Testis (tissue), 2 donors: ENCODE measurements at regions not wholly inside any gene's neighbourhood (a gene's known extent, or its start where the extent isn't known, plus 50 kb on each side); places are given as distances from the start of the nearest gene placed in this dataset.

Source experiments
- DNase-seq: peaks from one replicate; pipeline ENCODE4 v3.0.0-alpha.2; 2019
- H3K27ac ChIP-seq, 2 donors: fragments of 200-600 bp; sonication (generic); one replicate each; pipeline ENCODE4 v1.5.1; 2019
- H3K27me3 ChIP-seq: fragments of 200-600 bp; sonication (generic); one replicate; pipeline ENCODE4 v1.5.1; 2019
- H3K36me3 ChIP-seq: fragments of 200-600 bp; sonication (generic); one replicate; pipeline ENCODE4 v1.5.1; 2017; ENCODE audit warnings: low read depth; ENCODE audit errors: missing control alignments
- H3K4me1 ChIP-seq: fragments of 200-600 bp; sonication (generic); one replicate; pipeline ENCODE4 v1.5.1; 2019
- H3K4me3 ChIP-seq, 2 donors: fragments of 200-600 bp; sonication (generic); one replicate each; pipeline ENCODE4 v1.5.1; 2017 to 2019
- H3K9me3 ChIP-seq: fragments of 200-600 bp; sonication (generic); one replicate; pipeline ENCODE4 v1.5.1; 2017
- POLR2A ChIP-seq: fragments of 450-650 bp; IDR thresholded peaks from one replicate; pipeline ENCODE4 v1.6.1; 2017; ENCODE audit warnings: antibody characterized with exemption, mild to moderate bottlenecking, moderate library complexity
- WGBS, 2 donors: methylation state at CpG; one replicate each; pipeline ENCODE4 v1.1.5; 2018; 5-methylcytosine and 5-hydroxymethylcytosine counted together
- intact Hi-C: fragments of 100-400 bp; cut with DNase I; formaldehyde crosslinking; loops from one replicate; pipeline ENCODE4 v1.15.1; 2023; ENCODE audit warnings: low total_unique reads
- TF ChIP-seq, protein P1 (sequence below), 3 experiments: fragments of 450-650 bp in 2 of 3; fragments of 200-600 bp in 1 of 3; sonication (generic) in 1 of 3; IDR thresholded peaks; one replicate each; pipeline ENCODE4 v1.5.1; 2016 to 2019; ENCODE audit warnings: antibody characterized with exemption in 3 of 3, mild to moderate bottlenecking in 2 of 3, moderate library complexity in 1 of 3

DNA sequence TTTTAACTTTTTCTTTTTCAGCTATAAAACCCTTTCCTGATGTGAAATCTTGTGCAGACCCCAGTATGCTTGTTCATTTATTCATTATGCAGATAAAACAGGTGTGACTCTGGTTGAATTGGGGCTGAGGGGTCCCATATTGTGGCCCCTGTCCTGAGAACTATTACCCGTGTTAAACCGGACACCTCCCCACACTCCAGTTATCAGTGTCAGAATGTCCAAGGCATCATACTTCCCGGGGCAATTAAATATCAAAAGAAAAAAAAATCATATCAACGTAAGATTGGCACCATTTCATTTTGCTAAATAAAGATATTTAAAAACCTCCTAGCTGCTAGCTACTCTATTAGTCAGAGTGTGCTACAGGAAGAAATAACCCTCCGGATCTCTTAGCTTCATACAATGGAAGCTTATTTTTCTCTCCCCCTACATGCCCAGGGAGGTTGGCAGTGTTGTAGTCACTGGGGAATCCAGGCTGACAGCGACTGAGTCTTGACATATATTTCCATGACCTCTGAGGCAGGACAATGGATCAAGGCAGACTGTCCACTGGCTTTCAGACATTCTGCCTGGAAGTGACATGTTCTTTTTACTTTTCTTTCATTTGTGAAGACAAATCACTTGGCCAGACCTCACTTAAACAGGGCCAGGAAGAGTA, 170.0 kb downstream of the SEC61B start:
- no peak for DNase-seq
- Histone ChIP-seq H3K4me1 (no peaks in the 10 kb centered on the region), H3K27me3 (no peaks in the 10 kb centered on the region), H3K36me3 (no peaks in the 10 kb centered on the region), H3K27ac (no peak overlapping the region), H3K9me3 (no peaks in the 10 kb centered on the region), H3K4me3 (no peak overlapping the region)
- intact Hi-C loops = no loop called here
- 67 to 72% methylated on average over 6 of the region's 6 CpGs for WGBS, 2 donors
- TF ChIP-seq, protein P1, sequence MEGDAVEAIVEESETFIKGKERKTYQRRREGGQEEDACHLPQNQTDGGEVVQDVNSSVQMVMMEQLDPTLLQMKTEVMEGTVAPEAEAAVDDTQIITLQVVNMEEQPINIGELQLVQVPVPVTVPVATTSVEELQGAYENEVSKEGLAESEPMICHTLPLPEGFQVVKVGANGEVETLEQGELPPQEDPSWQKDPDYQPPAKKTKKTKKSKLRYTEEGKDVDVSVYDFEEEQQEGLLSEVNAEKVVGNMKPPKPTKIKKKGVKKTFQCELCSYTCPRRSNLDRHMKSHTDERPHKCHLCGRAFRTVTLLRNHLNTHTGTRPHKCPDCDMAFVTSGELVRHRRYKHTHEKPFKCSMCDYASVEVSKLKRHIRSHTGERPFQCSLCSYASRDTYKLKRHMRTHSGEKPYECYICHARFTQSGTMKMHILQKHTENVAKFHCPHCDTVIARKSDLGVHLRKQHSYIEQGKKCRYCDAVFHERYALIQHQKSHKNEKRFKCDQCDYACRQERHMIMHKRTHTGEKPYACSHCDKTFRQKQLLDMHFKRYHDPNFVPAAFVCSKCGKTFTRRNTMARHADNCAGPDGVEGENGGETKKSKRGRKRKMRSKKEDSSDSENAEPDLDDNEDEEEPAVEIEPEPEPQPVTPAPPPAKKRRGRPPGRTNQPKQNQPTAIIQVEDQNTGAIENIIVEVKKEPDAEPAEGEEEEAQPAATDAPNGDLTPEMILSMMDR (IDR thresholded peaks at IDR 0.05) = no peak
- TF ChIP-seq POLR2A = no peak

GRCh38 chr9:99392986-99393385, 170.9 kb downstream of the SEC61B start:
- intact Hi-C loops = no loop called here
- WGBS, 2 donors = 81 to 84% methylated on average over 9 of the region's 9 CpGs
- Histone ChIP-seq H3K27ac (no peak overlapping the region), H3K4me1 (no peaks in the 10 kb centered on the region), H3K4me3 (no peak overlapping the region), H3K9me3 (no peaks in the 10 kb centered on the region), H3K36me3 (no peaks in the 10 kb centered on the region), H3K27me3 (no peaks in the 10 kb centered on the region)
- TF ChIP-seq, protein P1 (IDR thresholded peaks at IDR 0.05) = no peak
- no peak for TF ChIP-seq POLR2A
- no peak for DNase-seq

DNA sequence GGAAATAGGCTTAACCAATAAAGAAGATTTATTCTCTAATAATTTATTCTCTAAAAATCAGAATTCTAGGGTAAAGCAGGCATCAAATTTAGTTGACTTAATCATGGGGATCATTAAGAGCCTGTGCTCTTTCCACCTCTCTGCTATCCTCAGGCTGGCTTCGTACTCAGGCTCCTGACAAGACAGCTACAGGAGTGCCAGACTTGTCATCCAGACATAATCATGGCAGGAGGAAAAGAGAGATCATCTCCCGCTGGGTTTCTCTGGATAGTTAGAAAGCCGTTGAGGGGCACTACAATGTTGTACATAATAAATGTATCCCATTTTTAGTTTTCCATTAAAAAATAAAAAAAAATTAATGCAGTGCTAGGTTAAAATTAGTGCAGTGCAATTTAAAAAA, 171.9 kb downstream of the SEC61B start:
- 57 to 59% methylated on average over 3 of the region's 3 CpGs for WGBS, 2 donors
- Histone ChIP-seq H3K4me3 (no peak overlapping the region), H3K9me3 (no peaks in the 10 kb centered on the region), H3K27ac (no peak overlapping the region), H3K27me3 (no peaks in the 10 kb centered on the region), H3K4me1 (no peaks in the 10 kb centered on the region), H3K36me3 (no peaks in the 10 kb centered on the region)
- no peak for TF ChIP-seq POLR2A
- TF ChIP-seq, protein P1 (IDR thresholded peaks at IDR 0.05) = no peak
- DNase-seq = no peak
- intact Hi-C loops = no loop called here

- Histone ChIP-seq H3K36me3 (no peaks in the 10 kb centered on the region), H3K4me3 (no peak overlapping the region), H3K4me1 (no peaks in the 10 kb centered on the region), H3K27ac (no peak overlapping the region), H3K27me3 (no peaks in the 10 kb centered on the region), H3K9me3 (no peaks in the 10 kb centered on the region)
- DNase-seq = no peak
- intact Hi-C loops = no loop called here
- TF ChIP-seq POLR2A = no peak
- TF ChIP-seq, protein P1 (IDR thresholded peaks at IDR 0.05) = no peak
- WGBS, 2 donors = 70 to 80% methylated on average over 2 of the region's 2 CpGs
These were observed 176.2 kb downstream of the SEC61B start for GRCh38 chr9:99398241-99398640.

DNA sequence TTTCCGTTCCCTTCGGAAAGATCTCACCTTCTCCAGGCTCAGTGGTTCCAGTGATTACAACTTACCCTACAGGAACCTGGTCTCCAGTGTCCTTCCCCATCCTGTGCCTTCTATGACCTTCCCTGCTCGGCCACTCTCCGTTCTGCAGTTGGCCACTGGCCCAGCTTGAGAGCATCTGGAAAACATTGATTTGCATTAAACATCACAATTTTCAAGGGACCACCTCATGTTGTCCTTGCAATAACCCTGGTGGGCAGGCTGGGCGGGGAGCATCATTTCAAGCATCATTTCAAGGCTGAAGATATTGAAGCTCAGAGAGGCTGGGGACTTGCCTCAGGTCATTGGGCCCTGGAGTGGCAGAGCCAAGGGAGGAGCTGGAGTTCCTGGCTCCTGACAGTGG, 177.4 kb downstream of the SEC61B start:
- no peaks in the 10 kb centered on the region for H3K4me1 ChIP-seq
- DNase-seq = no peak
- intact Hi-C loops = no loop called here
- WGBS, 2 donors = 79 to 86% methylated on average over 5 of the region's 5 CpGs
- no peaks in the 10 kb centered on the region for H3K27me3 ChIP-seq
- TF ChIP-seq POLR2A = no peak
- TF ChIP-seq, protein P1 (IDR thresholded peaks at IDR 0.05) = no peak
- no peak overlapping the region for H3K27ac ChIP-seq
- no peak overlapping the region for H3K4me3 ChIP-seq
- H3K9me3 ChIP-seq = no peaks in the 10 kb centered on the region
- no peaks in the 10 kb centered on the region for H3K36me3 ChIP-seq
